CD4-positive, alpha-beta T cell treated with Interleukin-17A for 4 hours (primary cell): ENCODE measurements at regions not wholly inside any gene's neighbourhood (a gene's known extent, or its start where the extent isn't known, plus 50 kb on each side); places are given as distances from the start of the nearest gene placed in this dataset.
"Not testable (repeated sequence)": the region's sequence is repeated elsewhere in the genome, so short reads cannot be mapped to it uniquely, and the experiment has no call there.

ENCODE experiments used
- DNase-seq: peaks from one replicate; pipeline ENCODE4 v3.0.0-alpha.2; 2020; ENCODE audit warnings: mixed read lengths

DNA sequence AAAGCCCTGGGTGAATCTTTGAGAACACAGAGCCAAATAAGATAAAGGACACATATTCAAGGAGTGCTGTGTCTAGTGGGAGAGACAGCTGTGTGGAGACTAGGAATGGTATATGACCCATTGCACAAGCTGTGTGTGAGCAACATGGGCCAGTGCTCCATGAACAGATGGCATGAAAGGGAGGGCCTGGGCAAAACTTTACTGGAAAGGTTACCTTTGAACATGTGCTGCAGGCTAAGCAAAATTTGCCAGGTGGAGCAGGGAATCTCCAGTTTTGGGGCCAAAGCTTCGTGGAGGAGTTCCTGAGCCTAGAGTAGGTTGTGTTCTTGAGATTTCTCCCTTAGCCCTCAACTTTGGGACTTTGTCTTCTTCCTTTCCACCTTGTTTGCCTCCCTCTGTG is 446.1 kb upstream of the PROX1 start:
- no peak for DNase-seq

DNA sequence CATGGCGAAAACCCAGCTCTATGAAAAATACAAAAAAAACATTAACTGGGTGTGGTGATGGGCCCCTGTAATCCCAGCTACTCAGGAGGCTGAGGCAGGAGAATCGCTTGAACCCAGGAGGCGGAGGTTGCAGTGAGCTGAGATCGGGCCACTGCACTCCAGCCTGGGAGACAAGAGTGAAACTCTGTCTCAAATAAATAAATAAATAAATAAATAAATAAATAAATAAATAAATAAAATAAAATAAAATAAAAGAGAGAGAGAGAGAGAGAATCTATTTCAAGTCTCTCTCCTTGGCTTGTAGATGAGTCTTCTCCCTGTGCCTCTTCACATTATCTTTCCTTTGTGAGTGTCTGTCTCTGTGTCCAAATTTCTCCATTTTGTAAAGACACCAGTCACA is 442.6 kb upstream of the PROX1 start:
- not testable (repeated sequence) for DNase-seq

DNA sequence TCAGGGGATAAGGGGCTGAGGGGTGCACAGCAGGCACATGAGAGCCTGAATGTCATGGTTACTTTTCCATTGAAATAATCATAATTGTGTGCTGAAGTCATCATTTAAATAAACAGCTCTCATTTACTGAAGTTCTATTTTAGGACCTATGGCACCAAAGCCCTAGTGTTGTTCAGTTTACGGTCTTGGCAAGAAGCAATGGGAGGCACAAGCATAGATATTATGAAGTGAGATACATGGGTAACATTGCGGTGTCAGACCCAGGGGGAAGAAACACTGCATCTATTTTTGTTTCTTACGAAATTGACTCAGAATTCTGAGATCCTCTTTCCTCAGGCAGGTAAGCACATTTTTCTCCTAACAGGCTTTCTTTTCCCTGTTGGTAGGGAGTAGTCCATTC is 437.8 kb upstream of the PROX1 start:
- DNase-seq: no peak

DNA sequence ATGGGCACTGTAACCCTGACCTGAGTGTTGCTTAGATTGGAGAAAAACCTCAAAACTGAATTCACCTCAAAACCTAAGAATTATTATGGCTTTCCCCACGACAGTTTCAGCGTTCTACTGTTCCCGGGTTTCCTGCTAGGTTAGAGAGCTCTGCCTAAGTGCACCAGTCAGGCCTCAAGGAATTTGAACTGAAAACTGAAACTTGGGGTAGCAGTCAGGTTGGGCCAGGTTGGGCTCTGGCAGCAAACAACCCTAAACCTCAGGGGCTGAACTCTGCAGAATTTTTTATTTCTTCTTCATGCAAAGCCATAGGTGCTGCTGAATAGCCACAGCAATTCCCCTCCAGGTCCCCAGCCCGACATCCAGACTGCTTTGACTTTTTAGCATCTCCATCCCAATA is 437.0 kb upstream of the PROX1 start:
- DNase-seq: no peak

DNA sequence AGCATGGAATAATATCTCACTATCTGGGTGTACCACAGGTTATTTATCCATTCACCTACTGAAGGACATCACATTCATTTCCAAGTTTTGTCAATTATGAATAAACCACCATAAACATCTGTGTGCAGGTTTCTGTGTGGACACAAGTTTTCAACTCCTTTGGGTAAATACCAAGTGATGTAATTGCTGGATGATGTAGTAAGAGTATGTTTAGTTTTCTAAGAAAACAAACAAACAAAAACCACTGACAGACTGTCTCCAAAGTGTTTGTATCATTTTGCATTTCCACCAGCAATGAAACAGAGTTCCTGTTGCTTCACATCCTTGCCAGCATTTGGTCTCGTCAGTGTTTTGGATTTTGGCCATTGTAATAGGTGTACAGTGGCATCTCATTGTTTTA is 435.7 kb upstream of the PROX1 start:
- DNase-seq: no peak

DNA sequence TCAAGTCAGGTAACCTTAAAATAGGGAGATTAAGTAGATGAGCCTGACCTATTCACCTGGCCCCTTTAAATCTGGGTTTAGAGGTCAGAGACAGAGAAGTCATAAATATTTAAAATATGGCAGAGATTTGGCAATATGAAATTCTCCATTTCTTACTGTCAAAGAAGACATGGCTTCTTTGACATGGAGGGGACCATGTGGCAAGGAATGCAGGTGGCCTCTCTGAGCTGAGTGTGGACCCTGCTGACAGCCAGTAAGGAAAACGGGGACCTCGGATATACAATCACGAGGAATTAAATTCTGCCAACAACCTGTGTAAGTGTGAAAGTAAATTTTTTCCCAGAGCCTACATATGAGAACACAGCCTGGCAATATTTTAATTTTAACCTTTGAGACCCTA is 427.5 kb upstream of the PROX1 start:
- no peak for DNase-seq

DNA sequence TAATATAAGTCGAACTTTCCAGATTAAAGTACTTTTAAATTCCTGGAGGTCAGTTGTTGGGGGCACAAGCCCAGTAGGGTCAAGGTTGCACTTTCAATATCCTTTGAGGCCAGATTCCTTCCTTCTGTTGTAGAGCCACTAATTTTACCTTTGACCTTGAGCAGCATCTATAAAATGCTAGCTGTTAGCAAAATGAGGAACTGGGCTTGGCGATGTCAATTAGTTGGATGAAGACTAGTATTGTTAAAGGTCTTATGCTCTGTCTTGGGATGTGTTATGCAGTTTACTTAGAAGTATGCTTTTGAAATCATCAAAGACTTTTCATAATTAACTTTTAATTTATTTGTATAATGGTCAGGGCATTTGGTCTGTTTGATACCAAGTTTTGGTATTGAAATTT is 425.9 kb upstream of the PROX1 start:
- DNase-seq: no peak

DNA sequence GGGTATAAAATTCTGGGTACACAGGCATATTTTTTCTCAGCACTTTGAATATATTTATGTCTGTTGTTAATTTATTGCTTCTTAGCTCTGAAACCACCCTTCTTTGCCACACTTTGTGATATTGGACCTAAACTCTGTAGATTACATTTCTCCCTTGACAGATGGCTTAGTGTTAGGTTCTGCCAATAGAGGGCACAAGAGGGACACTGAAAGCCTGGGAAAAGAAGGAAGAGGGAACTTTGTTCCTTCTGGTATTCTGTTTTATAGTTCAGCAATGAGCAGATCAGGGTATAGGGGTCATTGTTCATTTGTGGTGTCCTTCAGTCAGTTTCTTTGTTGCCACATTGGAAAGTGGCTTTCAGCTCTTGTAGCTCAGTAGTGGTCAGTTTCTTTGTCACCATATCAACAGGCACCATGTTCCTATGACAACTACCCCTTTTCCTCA is 423.5 kb upstream of the PROX1 start:
- DNase-seq: no peak

DNA sequence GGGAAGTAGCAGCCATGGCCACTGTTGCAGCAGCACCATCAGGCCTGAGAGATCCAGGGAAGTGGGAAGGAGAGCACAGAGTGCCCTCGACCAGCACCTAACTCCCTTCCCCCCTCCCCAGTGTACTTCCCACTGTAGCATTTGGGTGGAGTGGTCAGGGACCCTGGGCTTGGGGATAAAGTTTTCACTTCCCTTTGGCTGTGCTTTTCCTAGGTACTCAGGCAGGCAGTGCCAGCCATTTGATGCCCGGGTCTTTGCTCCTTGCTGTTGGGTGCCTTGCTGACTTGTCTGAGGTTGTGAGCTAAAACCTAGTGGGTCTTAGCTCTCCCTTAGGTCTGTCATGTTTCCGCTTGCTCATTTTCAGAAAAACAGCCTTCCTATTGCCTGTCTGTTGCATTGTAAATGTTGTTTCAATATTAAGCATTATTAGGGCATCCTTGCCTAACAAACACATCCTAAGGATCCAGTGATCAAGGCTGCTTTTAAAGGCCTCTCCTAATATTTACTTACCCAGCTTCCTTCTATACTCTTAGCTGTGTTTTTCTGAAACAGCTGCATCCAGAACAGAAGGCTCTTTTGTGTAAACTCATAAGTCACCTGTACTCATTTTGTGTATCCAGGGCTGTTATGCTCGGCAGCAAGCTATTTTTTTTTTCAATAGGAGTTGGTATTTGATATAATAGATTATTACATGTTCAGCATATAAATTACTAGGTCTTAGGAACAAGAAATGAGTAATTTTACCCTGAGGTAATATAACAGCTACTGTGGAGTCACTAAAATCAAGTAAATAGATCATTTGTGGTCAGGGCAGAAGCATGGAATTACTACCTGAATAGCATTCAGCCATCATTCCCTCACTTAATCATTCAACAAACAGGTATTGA is 418.6 kb upstream of the PROX1 start:
- no peak for DNase-seq

DNA sequence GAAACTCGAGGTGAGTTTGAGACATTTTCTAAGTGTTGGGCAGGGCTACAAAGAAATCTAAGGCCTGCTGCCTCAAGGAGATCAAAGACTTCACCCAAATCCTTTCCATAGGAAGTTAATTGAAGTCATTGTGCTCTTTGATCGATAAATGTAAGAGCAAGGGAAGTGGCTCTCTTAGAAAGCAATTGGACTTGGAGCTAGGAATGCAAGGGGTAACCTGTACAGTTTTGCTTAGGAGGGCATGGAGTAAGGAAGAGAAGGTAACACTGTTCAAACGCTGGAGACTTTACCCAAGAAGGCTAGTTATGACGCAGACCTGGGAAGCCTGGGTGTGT is 418.0 kb upstream of the PROX1 start:
- no peak for DNase-seq

DNA sequence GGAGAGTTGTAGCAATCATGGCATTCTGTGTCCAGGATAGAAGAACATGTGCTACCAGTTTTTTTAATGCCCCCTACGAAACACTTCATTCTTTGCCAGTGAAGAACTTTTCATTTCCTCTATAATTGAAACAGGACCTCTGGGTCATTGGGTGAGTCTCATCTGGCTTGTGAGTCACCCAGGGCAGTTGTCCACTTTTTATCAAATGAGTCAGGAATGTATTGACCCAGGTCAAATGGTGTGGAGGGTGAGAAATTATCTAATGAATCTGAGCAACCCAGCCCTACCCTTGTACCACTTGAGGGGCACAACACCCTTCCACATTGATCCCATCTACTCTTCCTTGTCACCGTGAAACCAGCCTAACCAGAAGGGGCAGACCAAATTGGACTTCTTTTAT is 417.3 kb upstream of the PROX1 start:
- no peak for DNase-seq

DNA sequence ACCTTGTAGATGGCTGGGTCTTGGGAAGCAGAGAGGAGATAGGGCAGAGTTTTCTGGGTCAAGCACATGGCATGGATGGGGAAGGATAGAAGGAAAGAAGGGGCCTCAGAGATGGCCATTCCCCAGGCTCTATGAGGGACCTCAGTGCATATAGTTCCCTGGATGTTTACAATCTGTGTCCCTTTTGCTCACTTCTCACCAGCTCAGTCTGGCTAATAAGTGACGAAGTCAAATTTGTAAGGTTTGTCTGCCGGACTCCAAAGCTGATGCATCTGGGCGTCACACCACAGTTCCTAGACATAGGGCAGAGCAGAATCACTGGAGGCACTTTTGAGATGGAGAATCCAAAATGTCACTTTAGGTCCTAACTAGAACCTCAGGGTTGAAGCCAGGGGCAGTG is 416.4 kb upstream of the PROX1 start:
- DNase-seq: no peak

DNA sequence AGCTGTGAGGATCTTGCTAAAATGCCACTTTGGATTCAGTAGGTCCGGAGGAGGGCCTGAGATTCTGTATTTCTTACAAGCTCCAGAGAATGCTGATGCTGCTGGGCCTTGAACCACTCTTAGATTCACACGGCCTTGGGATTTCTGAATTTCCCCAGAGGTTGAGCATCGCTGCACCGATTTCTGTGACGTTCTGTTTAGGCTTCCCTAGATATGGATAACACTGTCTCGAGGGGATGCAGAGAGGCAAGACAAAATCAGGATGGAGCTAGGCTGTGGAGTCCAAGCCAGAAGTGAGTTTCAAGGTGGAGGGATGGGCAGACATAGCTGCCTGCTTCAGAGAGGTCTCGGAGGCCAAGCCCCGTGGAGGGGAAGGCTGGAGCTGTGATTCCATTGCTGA is 415.9 kb upstream of the PROX1 start:
- no peak for DNase-seq

DNA sequence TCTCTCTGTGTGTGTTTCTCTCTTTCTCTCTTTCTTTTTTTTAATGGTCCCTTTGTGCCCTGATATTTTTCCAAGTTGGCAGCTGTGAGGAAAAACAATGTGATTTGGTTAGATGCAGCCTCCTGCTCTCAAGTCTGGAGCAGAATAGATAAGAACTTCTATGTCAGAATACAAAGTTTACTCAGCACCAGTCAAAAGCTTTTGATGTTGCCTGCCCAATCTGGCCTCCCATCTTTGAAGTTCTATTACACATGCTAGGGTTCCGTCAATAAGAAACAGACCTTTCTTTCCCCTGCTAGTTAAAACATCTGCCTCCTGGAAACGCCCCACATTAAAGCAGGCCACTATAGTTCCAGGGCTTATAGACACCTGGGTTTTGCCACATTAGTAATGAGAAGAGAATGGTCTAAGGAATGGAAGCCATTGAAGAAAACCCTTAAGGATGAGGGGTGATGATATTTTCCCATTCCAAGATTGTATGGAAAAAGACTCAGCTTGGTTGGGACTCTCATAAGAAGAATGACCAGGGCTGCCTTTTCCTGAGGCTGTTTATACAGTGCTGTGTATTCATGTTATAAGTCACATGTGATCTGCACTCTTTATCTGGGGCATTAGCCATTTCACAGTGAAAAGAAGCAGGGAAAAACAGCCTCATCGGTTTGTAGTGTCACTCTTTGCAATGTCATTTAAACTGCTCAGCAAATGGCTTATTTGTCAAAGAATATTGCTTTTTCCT is 414.7 kb upstream of the PROX1 start:
- no peak for DNase-seq

DNA sequence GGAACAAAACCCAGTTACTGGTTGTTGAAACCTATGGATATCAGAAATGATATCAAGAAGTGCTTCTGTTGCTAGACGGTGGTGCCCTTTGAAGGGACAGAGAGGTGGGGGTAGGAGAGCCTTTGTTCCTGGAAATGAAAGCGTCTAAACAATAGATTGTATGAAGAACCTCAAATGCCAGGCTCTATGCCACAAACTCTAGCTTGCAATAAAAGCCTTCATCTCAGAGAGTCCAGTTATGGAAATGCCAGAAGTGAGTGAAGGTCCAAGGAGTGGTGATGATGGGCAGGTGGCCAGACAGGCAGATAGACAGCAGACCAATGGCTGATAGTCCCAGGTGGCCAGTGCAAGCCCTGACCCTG is 414.1 kb upstream of the PROX1 start:
- no peak for DNase-seq

DNA sequence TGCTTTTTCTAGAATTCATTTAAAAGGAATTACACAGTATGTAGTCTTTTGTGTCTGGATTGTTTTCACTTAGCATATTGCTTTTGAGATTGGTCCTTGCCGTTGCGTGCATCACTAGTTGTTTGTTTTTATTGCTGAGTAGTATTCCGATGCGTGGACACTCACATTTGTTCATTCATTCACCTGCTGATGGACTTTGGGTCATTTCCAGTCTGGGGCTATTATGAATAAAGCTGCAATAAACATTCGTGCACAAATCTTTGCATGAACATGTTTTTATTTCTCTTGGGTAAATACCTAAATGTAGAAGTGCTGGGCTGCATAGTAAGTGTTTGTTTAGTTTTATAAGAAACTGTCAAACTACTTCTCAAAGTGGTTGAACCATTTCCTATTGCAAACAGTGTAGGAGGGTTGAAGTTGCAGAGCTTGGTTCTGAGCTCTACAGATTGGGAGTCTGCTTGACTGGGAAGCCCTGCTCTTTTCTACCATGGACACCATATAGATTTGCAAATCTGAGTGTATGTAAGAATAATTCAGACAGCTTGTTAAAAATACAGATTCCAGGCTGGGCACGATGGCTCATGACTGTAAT is 404.7 kb upstream of the PROX1 start:
- DNase-seq: no peak

DNA sequence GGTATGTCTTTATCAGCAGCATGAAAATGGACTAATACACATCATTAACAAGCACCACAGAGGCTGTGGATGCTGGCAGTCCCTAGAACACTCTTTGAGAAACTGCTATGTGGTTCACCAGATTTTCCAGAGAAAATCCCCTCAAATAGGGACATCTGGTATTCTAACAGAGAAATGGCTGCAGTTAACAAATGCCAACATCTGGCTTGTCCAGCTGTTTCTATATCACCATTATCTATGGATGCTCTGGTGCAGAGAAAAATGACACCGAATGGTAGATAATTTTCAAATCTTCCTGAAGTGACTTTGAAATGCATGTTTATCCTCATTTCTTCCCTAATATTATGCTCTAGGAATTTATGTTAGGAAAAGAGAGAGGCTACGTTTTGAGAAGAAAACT is 403.5 kb upstream of the PROX1 start:
- no peak for DNase-seq

DNA sequence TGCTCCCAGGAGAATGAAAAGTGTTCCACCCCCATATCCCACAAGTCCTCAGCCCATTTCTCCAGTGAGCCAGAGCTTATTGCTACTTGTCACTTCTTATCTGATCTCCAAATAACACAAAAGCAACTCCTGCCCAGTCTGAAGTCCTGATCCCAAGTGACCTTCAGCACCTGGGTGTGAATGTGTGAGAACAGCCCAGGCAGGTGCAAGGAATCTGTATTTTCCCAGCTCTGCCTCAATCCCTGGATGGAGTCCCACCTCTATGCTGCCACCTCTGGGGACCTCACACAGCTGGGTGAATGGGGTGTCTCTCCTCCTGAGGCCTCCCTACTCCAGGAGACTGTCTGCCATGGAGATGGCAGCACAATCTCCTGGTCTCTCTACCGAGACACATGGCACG is 402.4 kb upstream of the PROX1 start:
- no peak for DNase-seq

DNA sequence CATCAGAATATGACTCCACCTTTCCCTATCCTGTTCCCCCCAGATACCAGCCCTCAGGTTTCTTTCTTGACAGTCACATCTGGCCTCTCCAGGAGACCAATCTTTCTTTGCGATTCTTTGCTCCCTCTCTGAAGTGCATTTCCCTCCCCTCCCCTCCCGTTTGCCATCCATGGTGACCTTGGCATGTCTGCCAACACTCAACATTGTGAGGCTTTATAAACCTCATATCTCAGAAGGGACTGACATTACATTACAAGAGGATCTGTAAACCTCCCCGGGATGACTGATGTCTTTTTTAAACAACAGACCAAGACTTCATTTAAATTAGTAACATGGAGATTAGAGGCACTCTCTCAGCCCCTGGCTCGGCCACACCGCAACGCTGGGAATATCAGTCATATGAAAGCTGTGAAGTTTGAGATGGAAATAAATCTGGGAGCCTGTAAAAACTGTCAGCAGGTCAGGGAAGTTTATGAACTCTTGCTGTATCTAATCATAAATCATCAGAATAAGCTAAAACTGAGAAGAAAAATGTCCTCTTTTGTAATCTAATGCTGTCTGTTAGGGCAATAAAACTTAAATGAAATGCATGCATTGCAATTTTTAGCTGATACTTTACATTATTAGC is 401.7 kb upstream of the PROX1 start:
- no peak for DNase-seq

DNA sequence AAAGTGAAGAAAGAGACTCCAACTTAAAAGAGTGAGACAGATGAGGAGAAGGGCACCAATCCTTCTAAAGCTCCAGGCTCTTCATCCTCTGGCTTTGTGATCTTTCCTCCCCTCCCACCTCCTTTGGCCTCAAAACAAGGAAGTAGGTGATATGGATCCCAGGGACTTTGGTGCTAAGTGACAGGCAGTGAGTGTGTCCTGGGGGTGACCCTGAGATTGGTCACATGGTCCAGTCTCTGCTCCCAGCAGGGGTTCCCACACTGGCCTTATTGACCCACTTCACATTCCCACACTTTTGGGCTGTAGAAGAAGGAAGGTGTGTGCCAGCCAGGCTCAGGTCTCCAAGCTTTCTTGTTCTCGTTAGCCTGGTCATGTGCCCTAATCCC is 401.2 kb upstream of the PROX1 start:
- DNase-seq: no peak

DNA sequence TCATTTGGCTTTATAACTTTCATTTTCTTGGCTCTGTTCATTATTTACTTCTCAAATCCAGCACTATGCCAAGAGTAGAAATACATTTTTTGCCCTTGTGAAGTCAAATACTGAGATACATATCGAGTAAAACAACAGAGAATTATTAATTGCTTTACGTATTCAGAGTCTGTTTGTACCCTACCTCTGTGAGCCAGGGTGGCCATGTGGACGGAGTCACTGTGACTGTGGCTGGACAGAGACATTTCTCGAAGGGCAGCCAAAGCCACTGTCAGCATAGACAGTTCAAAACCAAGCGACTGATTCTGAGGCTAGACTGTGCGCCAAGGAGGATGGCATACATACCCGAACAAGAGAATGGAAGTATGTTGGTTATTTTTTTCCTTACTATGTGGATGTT is 391.0 kb upstream of the PROX1 start:
- DNase-seq: no peak

DNA sequence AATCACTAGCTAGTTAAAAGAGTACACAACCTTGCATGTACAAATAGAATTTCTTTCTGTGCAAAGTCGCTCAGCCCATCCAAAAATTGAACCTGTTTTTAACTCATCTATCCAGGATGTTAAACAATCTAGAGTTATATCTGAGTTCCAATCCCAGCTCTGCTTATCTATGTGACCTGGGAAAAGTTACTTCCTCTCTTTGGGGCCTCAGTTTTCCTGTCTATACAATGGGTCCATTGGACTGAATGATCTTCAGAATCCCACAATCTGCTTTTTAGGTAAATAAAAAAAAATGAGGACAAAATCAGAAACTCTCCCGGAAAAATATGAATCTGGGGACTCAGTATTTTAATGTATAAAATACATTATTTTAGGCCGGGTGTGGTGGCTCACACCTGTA is 389.5 kb upstream of the PROX1 start:
- no peak for DNase-seq

DNA sequence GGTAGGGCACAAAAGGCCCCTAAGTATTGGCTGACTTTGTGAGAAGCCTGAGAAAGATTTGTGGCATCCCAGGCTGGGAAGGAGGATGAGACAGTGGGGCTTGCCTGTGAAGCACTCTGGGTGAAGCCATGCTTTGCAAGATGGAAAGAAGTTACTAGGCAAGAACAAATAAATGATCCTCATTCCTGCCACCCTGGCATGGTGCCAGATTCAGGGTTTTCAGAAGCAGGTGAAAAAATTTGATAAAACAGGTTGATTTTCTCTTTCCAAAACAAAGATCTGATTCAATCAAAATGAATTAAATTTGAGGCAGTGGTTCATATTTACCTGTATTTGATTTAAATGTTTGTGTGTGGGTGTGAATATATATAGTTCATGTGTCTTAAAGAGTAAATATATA is 386.9 kb upstream of the PROX1 start:
- DNase-seq: no peak

DNA sequence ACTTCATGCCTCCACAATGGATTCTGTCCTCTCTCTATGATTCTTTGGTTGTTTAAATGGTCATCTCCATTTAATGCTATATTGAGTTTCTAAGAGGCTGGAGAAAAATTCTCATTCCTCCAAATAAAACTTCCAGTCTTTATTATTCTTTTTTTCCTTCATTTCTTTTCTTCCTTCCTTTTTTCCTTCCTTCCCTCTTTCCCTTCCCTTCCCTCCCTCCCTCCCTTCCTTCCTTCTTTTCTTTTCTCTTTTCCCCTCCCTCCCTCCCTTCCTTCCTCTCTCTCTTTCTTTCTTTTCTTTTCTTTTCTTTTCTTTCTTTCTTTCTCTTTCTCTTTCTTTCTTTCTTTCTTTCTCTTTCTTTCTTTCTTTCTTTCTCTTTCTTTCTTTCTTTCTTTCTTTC is 386.1 kb upstream of the PROX1 start:
- not testable (repeated sequence) for DNase-seq
